ENCODE measurements at regions not wholly inside any gene's neighbourhood (a gene's known extent, or its start where the extent isn't known, plus 50 kb on each side); places are given as distances from the start of the nearest gene placed in this dataset.

GRCh38 chr2:147061269-147061668 is 783.6 kb upstream of the ACVR2A start:
- TF ChIP-seq, protein P1, sequence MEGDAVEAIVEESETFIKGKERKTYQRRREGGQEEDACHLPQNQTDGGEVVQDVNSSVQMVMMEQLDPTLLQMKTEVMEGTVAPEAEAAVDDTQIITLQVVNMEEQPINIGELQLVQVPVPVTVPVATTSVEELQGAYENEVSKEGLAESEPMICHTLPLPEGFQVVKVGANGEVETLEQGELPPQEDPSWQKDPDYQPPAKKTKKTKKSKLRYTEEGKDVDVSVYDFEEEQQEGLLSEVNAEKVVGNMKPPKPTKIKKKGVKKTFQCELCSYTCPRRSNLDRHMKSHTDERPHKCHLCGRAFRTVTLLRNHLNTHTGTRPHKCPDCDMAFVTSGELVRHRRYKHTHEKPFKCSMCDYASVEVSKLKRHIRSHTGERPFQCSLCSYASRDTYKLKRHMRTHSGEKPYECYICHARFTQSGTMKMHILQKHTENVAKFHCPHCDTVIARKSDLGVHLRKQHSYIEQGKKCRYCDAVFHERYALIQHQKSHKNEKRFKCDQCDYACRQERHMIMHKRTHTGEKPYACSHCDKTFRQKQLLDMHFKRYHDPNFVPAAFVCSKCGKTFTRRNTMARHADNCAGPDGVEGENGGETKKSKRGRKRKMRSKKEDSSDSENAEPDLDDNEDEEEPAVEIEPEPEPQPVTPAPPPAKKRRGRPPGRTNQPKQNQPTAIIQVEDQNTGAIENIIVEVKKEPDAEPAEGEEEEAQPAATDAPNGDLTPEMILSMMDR (IDR thresholded peaks at IDR 0.05) = no peak
- TF ChIP-seq POLR2A (IDR thresholded peaks at IDR 0.05) = no peak
